DND-41 (cell line): ENCODE measurements at regions not wholly inside any gene's neighbourhood (a gene's known extent, or its start where the extent isn't known, plus 50 kb on each side); places are given as distances from the start of the nearest gene placed in this dataset.

ENCODE experiments used
- CTCF ChIP-seq: IDR thresholded peaks from 2 replicates; pipeline ENCODE4 v1.5.1; 2012; ENCODE audit warnings: borderline replicate concordance, low read length, moderate library complexity, mild to moderate bottlenecking; ENCODE audit not compliant: poor library complexity, severe bottlenecking; ENCODE audit errors: extremely low read depth
- EZH2 ChIP-seq: IDR thresholded peaks from 3 replicates; pipeline ENCODE4 v1.6.1; 2012; ENCODE audit warnings: borderline replicate concordance, low read depth, mild to moderate bottlenecking, moderate library complexity, low read length, inconsistent platforms; ENCODE audit not compliant: severe bottlenecking

- TF ChIP-seq CTCF (no peak), EZH2 (no peak)
Observed at GRCh38 chr5:164578401-164578800, 1073.0 kb downstream of the MAT2B start.
